A549 (cell line): ENCODE measurements at regions not wholly inside any gene's neighbourhood (a gene's known extent, or its start where the extent isn't known, plus 50 kb on each side); places are given as distances from the start of the nearest gene placed in this dataset.

ENCODE experiments used
- ATAC-seq, 2 experiments: fragments of 200-7000 bp in 1 of 2; fragments of >200 bp in 1 of 2; cut with Nextera tagmentation in 1 of 2; cut with Tn5 transposase in 1 of 2; 3 replicates each; pipeline versions ENCODE4 v1.8.0 to v1.9.1; 2018 to 2020; ENCODE audit warnings: mild to moderate bottlenecking in 1 of 2, moderate library complexity in 1 of 2
- CTCF ChIA-PET: fragments of 300-600 bp; sonication (Branson Sonifier 250); formaldehyde crosslinking; extraction: SDS; loops from one replicate; lab custom pipeline; 2021; ENCODE audit warnings: antibody characterized with exemption, inconsistent platforms; lab: Yijun Ruan, JAX
- POLR2A ChIA-PET: fragments of 350-600 bp; formaldehyde crosslinking; extraction: SDS; loops from one replicate; lab custom pipeline; 2021; ENCODE audit warnings: antibody characterized with exemption, inconsistent platforms; lab: Yijun Ruan, JAX
- DNase-seq, 2 experiments: peaks; one replicate each; pipeline versions ENCODE4 v3.0.0 to v3.0.0-alpha.2; 2011 to 2016; ENCODE audit warnings: low read depth in 1 of 2, low spot score in 1 of 2
- FAIRE-seq: peaks from 2 replicates; lab custom pipeline; 2011; peaks lifted over from hg19 to GRCh38; lab: Jason Lieb, UNC
- H3K27ac ChIP-seq, 2 experiments: fragments of >200 bp; sonication (Bioruptor Twin); formaldehyde crosslinking; 3 replicates each; pipeline ENCODE4 v1.5.1; 2016 to 2017
- H3K4me1 ChIP-seq: fragments of >200 bp; sonication (Bioruptor Twin); formaldehyde crosslinking; 3 replicates; pipeline ENCODE4 v1.6.1; 2016
- H3K4me2 ChIP-seq: fragments of >200 bp; sonication (Bioruptor Twin); formaldehyde crosslinking; 3 replicates; pipeline ENCODE4 v1.6.1; 2016
- H3K4me3 ChIP-seq: fragments of >200 bp; sonication (Bioruptor Twin); formaldehyde crosslinking; 3 replicates; pipeline ENCODE4 v1.5.1; 2016
- H3K9me3 ChIP-seq: fragments of >200 bp; sonication (Bioruptor Twin); formaldehyde crosslinking; 3 replicates; pipeline ENCODE4 v1.6.1; 2016
- BHLHE40 ChIP-seq: IDR thresholded peaks from 2 replicates; pipeline ENCODE4 v1.6.1; 2012; ENCODE audit warnings: low read depth, low read length, inconsistent platforms
- CBX2 ChIP-seq: fragments of 200-600 bp; sonication (generic); IDR thresholded peaks from 2 replicates; pipeline ENCODE4 v1.6.1; 2016; ENCODE audit warnings: low read depth, mild to moderate bottlenecking, borderline replicate concordance
- CBX8 ChIP-seq: fragments of 200-600 bp; sonication (generic); IDR thresholded peaks from 2 replicates; pipeline ENCODE4 v1.6.1; 2016
- CHD2 ChIP-seq: fragments of 150-350 bp; IDR thresholded peaks from 2 replicates; pipeline ENCODE4 v1.6.1; 2014; ENCODE audit warnings: low read length; ENCODE audit not compliant: partially characterized antibody
- CHD4 ChIP-seq: fragments of 200-600 bp; sonication (generic); IDR thresholded peaks from 2 replicates; pipeline ENCODE4 v1.6.1; 2016; ENCODE audit warnings: antibody characterized with exemption, mild to moderate bottlenecking, borderline replicate concordance
- CTCF ChIP-seq: fragments of >200 bp; sonication (Bioruptor Twin); formaldehyde crosslinking; IDR thresholded peaks from 3 replicates; pipeline ENCODE4 v1.5.1; 2016
- EHF ChIP-seq: fragments of 250-450 bp; sonication (Bioruptor Pico); IDR thresholded peaks from 2 replicates; pipeline ENCODE4 v1.5.0; 2020; ENCODE audit warnings: mild to moderate bottlenecking
- EHMT2 ChIP-seq: fragments of 200-600 bp; sonication (generic); IDR thresholded peaks from 2 replicates; pipeline ENCODE4 v1.6.1; 2016; ENCODE audit warnings: antibody characterized with exemption, low read depth, mild to moderate bottlenecking, moderate library complexity
- EP300 ChIP-seq, 2 experiments: fragments of >200 bp; sonication (Bioruptor Twin); formaldehyde crosslinking; IDR thresholded peaks; 2 replicates in 1 of 2; 3 replicates in 1 of 2; pipeline ENCODE4 v1.6.1; 2016 to 2017
- FOXS1 ChIP-seq: fragments of 250-450 bp; sonication (Bioruptor Pico); IDR thresholded peaks from 2 replicates; pipeline ENCODE4 v1.5.0; 2020; ENCODE audit warnings: mild to moderate bottlenecking, moderate library complexity
- HDAC2 ChIP-seq: fragments of 200-600 bp; sonication (generic); IDR thresholded peaks from 2 replicates; pipeline ENCODE4 v1.6.1; 2016
- JUN ChIP-seq, 2 experiments: fragments of >200 bp; sonication (Bioruptor Twin); formaldehyde crosslinking; IDR thresholded peaks; 2 replicates in 1 of 2; 3 replicates in 1 of 2; pipeline ENCODE4 v1.6.1; 2016 to 2017
- JUNB ChIP-seq: fragments of >200 bp; sonication (Bioruptor Twin); formaldehyde crosslinking; IDR thresholded peaks from 2 replicates; pipeline ENCODE4 v1.6.1; 2016
- KDM1A ChIP-seq: fragments of 200-600 bp; sonication (generic); IDR thresholded peaks from 2 replicates; pipeline ENCODE4 v1.6.1; 2016; ENCODE audit warnings: low read depth, mild to moderate bottlenecking
- MAZ ChIP-seq: fragments of 150-350 bp; IDR thresholded peaks from 2 replicates; pipeline ENCODE4 v1.6.1; 2014; ENCODE audit warnings: antibody characterized with exemption, low read depth, low read length, borderline replicate concordance
- MYC ChIP-seq: IDR thresholded peaks from 2 replicates; pipeline ENCODE4 v1.6.1; 2012; ENCODE audit warnings: mild to moderate bottlenecking, inconsistent platforms, low read length, improper control_type of control experiment, borderline replicate concordance
- NFE2L2 ChIP-seq: fragments of 150-350 bp; conservative IDR thresholded peaks from 2 replicates; pipeline ENCODE4 v1.6.1; 2014; ENCODE audit warnings: low read length
- RARB ChIP-seq: fragments of 250-450 bp; sonication (Bioruptor Pico); IDR thresholded peaks from 2 replicates; pipeline ENCODE4 v1.8.0; 2021; ENCODE audit warnings: mild to moderate bottlenecking, moderate library complexity
- RCOR1 ChIP-seq: fragments of 150-350 bp; IDR thresholded peaks from 2 replicates; pipeline ENCODE4 v1.6.1; 2014; ENCODE audit warnings: antibody characterized with exemption, low read length, low read depth
- TP53 ChIP-seq: fragments of 250-450 bp; sonication (Bioruptor Pico); IDR thresholded peaks from 2 replicates; pipeline ENCODE4 v1.5.0; 2021; ENCODE audit warnings: mild to moderate bottlenecking, moderate library complexity
- ZFP36 ChIP-seq: fragments of 450-650 bp; IDR thresholded peaks from 2 replicates; pipeline ENCODE4 v1.6.1; 2014; ENCODE audit warnings: borderline replicate concordance; ENCODE audit not compliant: partially characterized antibody
- WGBS: methylation state at CpG from one replicate; pipeline ENCODE4 v1.1.6; 2017; ENCODE audit errors: missing lambda C conversion rate; 5-methylcytosine and 5-hydroxymethylcytosine counted together
- TF ChIP-seq, protein P1 (sequence below): fragments of 200-600 bp; sonication (generic); IDR thresholded peaks from 2 replicates; pipeline ENCODE4 v1.6.1; 2016; ENCODE audit warnings: antibody characterized with exemption, mild to moderate bottlenecking, moderate library complexity
- TF ChIP-seq, protein P2 (sequence below): fragments of 250-450 bp; sonication (Bioruptor Pico); IDR thresholded peaks from 2 replicates; pipeline ENCODE4 v1.5.0; 2021; ENCODE audit warnings: mild to moderate bottlenecking, moderate library complexity, borderline replicate concordance
- TF ChIP-seq, protein P3 (sequence below): IDR thresholded peaks from 2 replicates; pipeline ENCODE4 v1.6.1; 2012

DNA sequence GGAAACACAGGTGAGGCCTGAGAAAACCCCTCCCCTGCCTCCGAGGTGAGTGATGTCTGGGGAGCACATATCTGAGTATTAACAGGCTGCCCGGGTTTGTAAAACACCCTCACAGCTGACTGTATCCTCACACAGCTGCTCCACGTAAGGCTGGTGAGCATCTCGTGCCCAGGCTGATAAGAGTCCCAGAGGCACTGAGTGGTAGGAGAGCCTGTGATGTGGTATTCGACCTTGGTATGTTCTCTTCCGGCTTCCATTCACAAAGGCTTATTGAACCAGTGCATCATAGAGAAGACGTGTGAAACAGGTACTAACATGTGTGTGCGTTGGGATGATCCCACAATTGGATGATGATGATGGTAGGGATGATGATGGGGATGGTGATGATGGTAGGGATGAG is 71.7 kb downstream of the RASSF10 start (continued):
- no peak for TF ChIP-seq JUNB

DNA sequence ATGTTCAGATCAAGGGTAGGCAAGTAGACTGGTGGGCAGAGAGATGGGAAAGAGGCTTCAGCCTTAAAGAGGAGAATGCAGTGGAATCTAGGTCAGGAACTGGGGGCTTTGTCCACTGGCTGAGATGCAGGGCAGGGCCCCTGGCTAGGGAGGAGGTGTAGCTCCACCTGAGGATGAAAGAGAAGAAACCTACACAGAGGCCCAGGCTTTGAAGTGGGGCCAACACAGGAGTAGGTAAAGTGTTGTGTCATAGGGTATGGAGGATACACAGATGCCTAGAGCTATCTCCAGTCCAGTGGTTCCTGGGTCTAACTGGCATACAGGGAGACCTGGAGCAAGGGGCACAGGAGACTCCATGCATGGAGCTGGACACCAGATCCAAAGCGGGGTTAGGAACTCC is 73.5 kb downstream of the RASSF10 start:
- no peak for FAIRE-seq
- no peak for DNase-seq
- H3K9me3 ChIP-seq: no peaks in the 10 kb centered on the region; the same call in 2 of the 3 replicates
- ChIA-PET POLR2A (no interaction called here), CTCF (interaction anchor here (1.3 kb wide), 1 partner anchor 21 kb away, joined by 3 read pairs; no protein-coding TSS in a partner anchor)
- no peak overlapping the region for H3K4me2 ChIP-seq
- no peak for TF ChIP-seq BHLHE40
- no peak for TF ChIP-seq FOXS1 (CRISPR knock-in tag)
- TF ChIP-seq JUN (IDR thresholded peaks at IDR 0.05): no peak
- TF ChIP-seq HDAC2: no peak
- TF ChIP-seq KDM1A: no peak
- TF ChIP-seq TP53 (CRISPR knock-in tag): no peak
- no peak for TF ChIP-seq EP300 (IDR thresholded peaks at IDR 0.05)
- no peak for TF ChIP-seq JUNB
- no peak for TF ChIP-seq RCOR1
- TF ChIP-seq RARB (CRISPR knock-in tag): no peak
- no peak for TF ChIP-seq NFE2L2
- TF ChIP-seq, protein P1, sequence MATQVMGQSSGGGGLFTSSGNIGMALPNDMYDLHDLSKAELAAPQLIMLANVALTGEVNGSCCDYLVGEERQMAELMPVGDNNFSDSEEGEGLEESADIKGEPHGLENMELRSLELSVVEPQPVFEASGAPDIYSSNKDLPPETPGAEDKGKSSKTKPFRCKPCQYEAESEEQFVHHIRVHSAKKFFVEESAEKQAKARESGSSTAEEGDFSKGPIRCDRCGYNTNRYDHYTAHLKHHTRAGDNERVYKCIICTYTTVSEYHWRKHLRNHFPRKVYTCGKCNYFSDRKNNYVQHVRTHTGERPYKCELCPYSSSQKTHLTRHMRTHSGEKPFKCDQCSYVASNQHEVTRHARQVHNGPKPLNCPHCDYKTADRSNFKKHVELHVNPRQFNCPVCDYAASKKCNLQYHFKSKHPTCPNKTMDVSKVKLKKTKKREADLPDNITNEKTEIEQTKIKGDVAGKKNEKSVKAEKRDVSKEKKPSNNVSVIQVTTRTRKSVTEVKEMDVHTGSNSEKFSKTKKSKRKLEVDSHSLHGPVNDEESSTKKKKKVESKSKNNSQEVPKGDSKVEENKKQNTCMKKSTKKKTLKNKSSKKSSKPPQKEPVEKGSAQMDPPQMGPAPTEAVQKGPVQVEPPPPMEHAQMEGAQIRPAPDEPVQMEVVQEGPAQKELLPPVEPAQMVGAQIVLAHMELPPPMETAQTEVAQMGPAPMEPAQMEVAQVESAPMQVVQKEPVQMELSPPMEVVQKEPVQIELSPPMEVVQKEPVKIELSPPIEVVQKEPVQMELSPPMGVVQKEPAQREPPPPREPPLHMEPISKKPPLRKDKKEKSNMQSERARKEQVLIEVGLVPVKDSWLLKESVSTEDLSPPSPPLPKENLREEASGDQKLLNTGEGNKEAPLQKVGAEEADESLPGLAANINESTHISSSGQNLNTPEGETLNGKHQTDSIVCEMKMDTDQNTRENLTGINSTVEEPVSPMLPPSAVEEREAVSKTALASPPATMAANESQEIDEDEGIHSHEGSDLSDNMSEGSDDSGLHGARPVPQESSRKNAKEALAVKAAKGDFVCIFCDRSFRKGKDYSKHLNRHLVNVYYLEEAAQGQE: no peak
- TF ChIP-seq CBX8: no peak
- no peak for TF ChIP-seq MAZ
- no peak for TF ChIP-seq ZFP36
- TF ChIP-seq, protein P2, sequence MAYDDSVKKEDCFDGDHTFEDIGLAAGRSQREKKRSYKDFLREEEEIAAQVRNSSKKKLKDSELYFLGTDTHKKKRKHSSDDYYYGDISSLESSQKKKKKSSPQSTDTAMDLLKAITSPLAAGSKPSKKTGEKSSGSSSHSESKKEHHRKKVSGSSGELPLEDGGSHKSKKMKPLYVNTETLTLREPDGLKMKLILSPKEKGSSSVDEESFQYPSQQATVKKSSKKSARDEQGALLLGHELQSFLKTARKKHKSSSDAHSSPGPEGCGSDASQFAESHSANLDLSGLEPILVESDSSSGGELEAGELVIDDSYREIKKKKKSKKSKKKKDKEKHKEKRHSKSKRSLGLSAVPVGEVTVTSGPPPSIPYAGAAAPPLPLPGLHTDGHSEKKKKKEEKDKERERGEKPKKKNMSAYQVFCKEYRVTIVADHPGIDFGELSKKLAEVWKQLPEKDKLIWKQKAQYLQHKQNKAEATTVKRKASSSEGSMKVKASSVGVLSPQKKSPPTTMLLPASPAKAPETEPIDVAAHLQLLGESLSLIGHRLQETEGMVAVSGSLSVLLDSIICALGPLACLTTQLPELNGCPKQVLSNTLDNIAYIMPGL (CRISPR knock-in tag): no peak
- TF ChIP-seq EHF (CRISPR knock-in tag): no peak
- TF ChIP-seq CHD2: no peak
- TF ChIP-seq EHMT2: no peak
- H3K4me1 ChIP-seq: no peaks in the 10 kb centered on the region
- H3K4me3 ChIP-seq: no peak overlapping the region
- WGBS: 67% methylated on average over 1 of the region's 1 CpG
- ATAC-seq: no peak
- H3K27ac ChIP-seq: no peak overlapping the region

- whole genome bisulfite sequencing: 76% methylated on average over 2 of the region's 2 CpGs
- DNase-seq (no peak), FAIRE-seq (no peak), ATAC-seq (no peak)
- Histone ChIP-seq H3K4me2 (no peak overlapping the region), H3K27ac (peak overlapping the region in 1 of 2 experiments; percentile 11; a peak in 1 of 6 replicates), H3K9me3 (peaks cover 4% of the 10 kb centered on the region; the same call in 2 of the 3 replicates), H3K4me1 (peaks cover 19% of the 10 kb centered on the region), H3K4me3 (no peak overlapping the region)
- POLR2A ChIA-PET: interaction anchor here (1.8 kb wide), 1 partner anchor 80 kb away, joined by 4 read pairs; no protein-coding TSS in a partner anchor
- CTCF ChIA-PET: no interaction called here
- TF ChIP-seq CHD4: no peak
- TF ChIP-seq FOXS1 (CRISPR knock-in tag): no peak
- no peak for TF ChIP-seq MAZ
- TF ChIP-seq EHMT2: no peak
- TF ChIP-seq MYC: no peak
- TF ChIP-seq, protein P3, sequence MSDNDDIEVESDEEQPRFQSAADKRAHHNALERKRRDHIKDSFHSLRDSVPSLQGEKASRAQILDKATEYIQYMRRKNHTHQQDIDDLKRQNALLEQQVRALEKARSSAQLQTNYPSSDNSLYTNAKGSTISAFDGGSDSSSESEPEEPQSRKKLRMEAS: no peak
- no peak for TF ChIP-seq JUNB
- no peak for TF ChIP-seq CTCF
- TF ChIP-seq, protein P1: no peak
- TF ChIP-seq NFE2L2: no peak
- TF ChIP-seq JUN (IDR thresholded peaks at IDR 0.05): no peak
- no peak for TF ChIP-seq RARB (CRISPR knock-in tag)
- TF ChIP-seq KDM1A: no peak
- no peak for TF ChIP-seq CBX2
Measured at GRCh38 chr11:13090228-13090708, 81.2 kb downstream of the RASSF10 start.
